ENCODE measurements at regions not wholly inside any gene's neighbourhood (a gene's known extent, or its start where the extent isn't known, plus 50 kb on each side); places are given as distances from the start of the nearest gene placed in this dataset.

DNA sequence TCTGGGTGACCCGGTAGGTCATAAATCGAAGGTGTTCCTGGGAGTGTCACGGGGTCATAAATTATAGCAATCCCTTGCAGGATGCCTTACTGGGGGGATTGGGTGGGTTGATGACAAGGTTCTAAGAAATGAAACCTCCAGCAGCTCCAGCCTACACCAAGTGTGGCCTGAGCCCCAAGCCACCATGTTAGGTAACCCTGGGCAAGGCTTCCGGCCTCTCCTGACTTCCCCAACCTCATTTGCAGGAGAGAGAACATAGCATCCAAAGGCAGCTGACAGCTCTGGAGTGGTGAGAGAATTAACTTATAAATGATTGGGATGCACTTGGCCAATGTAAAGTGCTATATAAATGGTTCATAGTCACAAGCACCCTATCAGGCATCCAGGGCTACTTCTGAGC, 52.8 kb upstream of the TMEM273 start:
- TF ChIP-seq POLR2A (IDR thresholded peaks at IDR 0.05): no peak
- TF ChIP-seq POLR2AphosphoS5 (IDR thresholded peaks at IDR 0.05): no peak
- no peak for TF ChIP-seq CTCF (IDR thresholded peaks at IDR 0.05 in 8 of 11, conservative IDR thresholded peaks at IDR 0.05 in 3 of 11)
- no peak for DNase-seq
- intact Hi-C loops (cut with DNase I; ENCODE audit: low total_unique reads): no loop called here
- no peaks in the 10 kb centered on the region for H3K9me3 ChIP-seq
- H3K4me3 ChIP-seq: no peak overlapping the region
- no peaks in the 10 kb centered on the region for H3K36me3 ChIP-seq
- WGBS, 5 donors: 48 to 82% (median 70%) methylated on average over 4 of the region's 4 CpGs
- H3K4me1 ChIP-seq: peaks cover 8 to 32% (median 19%) of the 10 kb centered on the region in 6 donors
- peaks cover 0 to 5% (median 0%) of the 10 kb centered on the region in 7 donors for H3K27me3 ChIP-seq (replicated peaks in 1 of 7)
- no peak overlapping the region for H3K27ac ChIP-seq

All from spleen (tissue), 11 donors.